Astrocyte of the hippocampus (primary cell): ENCODE measurements at regions not wholly inside any gene's neighbourhood (a gene's known extent, or its start where the extent isn't known, plus 50 kb on each side); places are given as distances from the start of the nearest gene placed in this dataset.
A peak's percentile ranks its signal among the peaks of the same experiment; 100 is the strongest.

Experiments
- DNase-seq: peaks from one replicate; pipeline ENCODE4 v3.0.0; 2011; ENCODE audit warnings: low read depth, low spot score

DNA sequence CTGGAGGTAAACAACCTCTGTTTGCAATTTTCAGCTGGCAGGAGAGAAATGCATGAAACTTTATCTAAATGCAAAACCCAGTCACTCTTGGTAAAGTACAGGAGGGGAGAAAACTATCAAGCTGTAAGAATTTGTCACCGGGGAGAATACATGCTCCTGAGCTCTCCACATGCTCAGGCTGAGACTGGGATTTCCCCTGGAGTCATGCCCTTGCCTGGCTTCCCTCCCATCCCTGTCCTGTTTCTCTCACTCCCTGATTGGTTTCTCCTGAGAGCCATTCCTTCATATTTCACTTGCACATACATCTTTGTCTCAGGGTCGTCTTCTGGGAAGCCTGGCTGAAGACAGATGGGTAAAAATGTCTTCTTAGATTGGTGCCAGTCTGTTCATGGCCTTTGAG lies 52.9 kb upstream of the SPATS2L start:
- peak; percentile 50 for DNase-seq

DNA sequence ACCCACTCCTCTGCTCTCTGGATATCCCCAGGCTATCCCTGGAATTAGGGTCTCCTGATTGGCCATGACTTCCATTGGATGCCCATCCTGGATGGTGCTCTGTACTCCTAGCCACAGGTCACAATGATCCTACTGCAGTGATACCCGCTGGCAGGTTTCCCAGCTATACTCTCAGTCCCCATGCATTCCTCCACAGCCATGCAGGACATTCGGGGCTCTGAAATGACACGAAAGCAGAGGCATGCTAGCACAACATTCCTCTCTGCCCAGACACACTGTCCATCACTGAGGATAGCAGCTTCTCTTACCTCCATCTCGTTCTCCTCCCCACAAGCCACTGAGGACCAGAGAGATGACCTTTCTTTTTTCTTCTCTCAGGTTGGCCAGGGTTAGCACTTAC lies 51.7 kb upstream of the SPATS2L start:
- DNase-seq, result no peak

DNA sequence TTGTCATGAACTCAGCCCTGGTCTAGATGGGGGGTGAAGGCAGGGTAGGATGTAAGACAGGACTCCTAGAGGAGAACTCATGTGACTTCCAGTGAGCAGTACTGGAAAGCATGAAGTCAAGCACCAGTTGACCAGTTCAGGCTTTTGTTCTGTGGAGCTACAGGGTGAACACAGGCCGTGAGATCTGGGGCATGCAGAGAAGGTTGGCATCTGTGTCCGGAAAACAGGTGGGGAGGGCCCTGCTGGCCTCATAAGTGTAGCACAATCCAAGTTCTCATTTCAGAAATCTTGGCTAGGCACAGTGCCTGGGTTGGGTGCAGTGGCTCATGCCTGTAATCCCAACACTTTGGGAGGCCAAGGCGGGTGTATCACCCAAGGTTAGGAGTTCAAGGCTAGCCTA lies 50.9 kb upstream of the SPATS2L start:
- DNase-seq, result no peak
